ENCODE measurements at regions not wholly inside any gene's neighbourhood (a gene's known extent, or its start where the extent isn't known, plus 50 kb on each side); places are given as distances from the start of the nearest gene placed in this dataset.

DNA sequence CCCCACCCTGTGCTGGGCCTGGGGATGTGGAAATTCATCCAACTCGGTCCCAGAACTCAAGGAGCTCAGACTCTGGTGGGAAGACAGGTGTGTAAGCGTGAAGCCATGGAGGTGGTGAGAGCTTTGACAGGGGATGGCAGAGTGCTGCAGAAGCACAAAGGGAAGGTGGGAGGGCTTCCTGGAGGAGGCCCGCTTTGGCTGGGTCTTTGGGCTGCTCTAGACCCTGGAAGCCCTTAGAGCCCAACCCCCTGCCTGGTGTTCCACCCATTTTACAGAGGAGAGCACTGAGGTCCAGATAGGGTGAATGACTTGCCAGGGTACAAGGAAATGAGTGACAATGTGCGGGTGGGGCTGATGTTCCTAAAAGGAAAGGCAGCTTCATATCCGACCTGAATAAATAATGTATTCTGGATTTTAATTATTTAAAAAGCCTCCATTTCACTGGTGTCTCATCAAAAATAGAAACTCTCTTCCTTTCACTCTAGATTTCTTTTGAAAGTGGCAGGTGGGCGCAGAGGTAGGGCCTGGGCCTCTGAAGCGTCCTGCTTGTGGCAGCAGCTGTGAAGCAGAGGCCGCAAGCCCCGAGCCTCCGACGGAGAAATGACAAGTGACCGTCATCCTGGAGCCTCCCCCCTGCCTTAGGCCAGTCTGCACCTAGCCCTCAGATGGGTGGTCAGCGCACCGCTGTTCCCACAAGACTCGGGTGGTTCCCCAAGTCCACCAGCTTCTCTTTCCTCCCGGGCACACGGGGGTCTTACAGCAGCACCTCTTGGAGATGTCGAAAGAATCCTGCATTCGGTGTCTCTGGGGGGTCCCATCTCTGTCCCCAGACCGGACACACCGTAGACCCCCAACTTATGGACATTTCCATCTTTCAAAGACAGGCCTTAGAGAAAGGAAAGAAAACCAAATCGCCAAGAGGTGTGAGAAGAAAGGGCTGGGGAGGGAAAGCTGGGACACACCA lies 71.0 kb upstream of the TAF1B start:
- Mint-ChIP-seq H3K4me3 (no peak overlapping the region), H3K27me3 (peaks cover 2% of the 10 kb centered on the region), H3K36me3 (ENCODE audit: low read depth) (no peaks in the 10 kb centered on the region), H3K27ac (no peak overlapping the region), H3K4me1 (peaks cover 15% of the 10 kb centered on the region), H3K9me3 (no peaks in the 10 kb centered on the region)
- intact Hi-C loops (cut with micrococcal nuclease): no loop called here
- no peak for DNase-seq

DNA sequence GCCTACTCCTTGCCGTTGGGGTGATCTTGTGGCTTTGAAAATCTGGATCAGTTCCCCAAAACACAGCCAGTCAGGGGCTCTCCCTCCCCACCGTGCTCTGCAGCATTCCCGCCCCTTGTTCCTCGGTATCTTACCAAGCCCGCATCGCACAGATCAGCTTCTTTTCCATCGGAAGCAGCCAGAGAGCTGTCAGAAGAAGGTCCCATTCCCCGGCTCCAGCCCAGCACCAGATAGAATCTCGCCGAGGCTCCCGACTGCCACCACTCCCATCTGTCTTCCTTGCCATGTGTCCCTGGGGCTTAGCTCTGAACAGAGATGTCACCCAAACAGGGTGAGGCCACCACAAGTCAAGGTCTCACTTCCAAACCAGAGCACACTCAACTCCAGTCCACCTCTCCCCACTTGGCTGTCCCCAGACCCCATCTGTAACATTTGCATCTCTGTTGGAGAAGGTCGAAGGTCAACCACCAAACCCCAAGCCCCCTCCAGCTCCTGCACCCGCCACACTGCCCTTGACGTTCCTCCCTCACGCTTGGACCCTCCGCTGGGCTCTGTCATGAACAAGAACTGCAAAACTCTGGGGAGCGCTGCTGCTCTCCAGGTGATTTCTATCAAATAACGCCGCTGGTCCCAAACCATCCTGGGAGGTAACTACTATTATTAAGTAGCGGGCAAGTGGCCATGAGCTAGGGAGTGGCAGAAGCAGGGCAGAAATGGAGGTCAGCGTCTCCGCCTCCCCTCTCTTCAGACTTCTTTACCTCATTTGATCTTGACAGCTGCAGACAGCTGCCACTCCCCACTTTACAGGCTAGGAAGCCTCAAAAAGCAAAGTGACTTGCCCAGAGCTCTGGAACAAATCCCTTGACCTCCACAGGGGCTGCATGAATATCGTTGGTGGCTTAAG lies 70.0 kb upstream of the TAF1B start:
- no peak overlapping the region for H3K4me3 Mint-ChIP-seq
- H3K27me3 Mint-ChIP-seq: peaks cover under 1% of the 10 kb centered on the region
- H3K36me3 Mint-ChIP-seq (ENCODE audit: low read depth): no peaks in the 10 kb centered on the region
- intact Hi-C loops (cut with micrococcal nuclease): no loop called here
- H3K4me1 Mint-ChIP-seq: peaks cover 19% of the 10 kb centered on the region
- H3K27ac Mint-ChIP-seq: no peak overlapping the region
- DNase-seq: no peak
- H3K9me3 Mint-ChIP-seq: no peaks in the 10 kb centered on the region

- no peak overlapping the region for H3K27ac Mint-ChIP-seq
- no peaks in the 10 kb centered on the region for H3K36me3 Mint-ChIP-seq (ENCODE audit: low read depth)
- H3K27me3 Mint-ChIP-seq: no peaks in the 10 kb centered on the region
- peaks cover 25% of the 10 kb centered on the region for H3K4me1 Mint-ChIP-seq
- intact Hi-C loops (cut with micrococcal nuclease): no loop called here
- no peak for DNase-seq
- H3K9me3 Mint-ChIP-seq: no peaks in the 10 kb centered on the region
- no peak overlapping the region for H3K4me3 Mint-ChIP-seq
Measured at GRCh38 chr2:9773903-9774239, 69.4 kb upstream of the TAF1B start.

- DNase-seq: no peak
- peaks cover 26% of the 10 kb centered on the region for H3K4me1 Mint-ChIP-seq
- no peak overlapping the region for H3K4me3 Mint-ChIP-seq
- H3K27me3 Mint-ChIP-seq: no peaks in the 10 kb centered on the region
- no peaks in the 10 kb centered on the region for H3K36me3 Mint-ChIP-seq (ENCODE audit: low read depth)
- no peaks in the 10 kb centered on the region for H3K9me3 Mint-ChIP-seq
- intact Hi-C loops (cut with micrococcal nuclease): no loop called here
- no peak overlapping the region for H3K27ac Mint-ChIP-seq
Measured at GRCh38 chr2:9774266-9774665, 69.0 kb upstream of the TAF1B start.

DNA sequence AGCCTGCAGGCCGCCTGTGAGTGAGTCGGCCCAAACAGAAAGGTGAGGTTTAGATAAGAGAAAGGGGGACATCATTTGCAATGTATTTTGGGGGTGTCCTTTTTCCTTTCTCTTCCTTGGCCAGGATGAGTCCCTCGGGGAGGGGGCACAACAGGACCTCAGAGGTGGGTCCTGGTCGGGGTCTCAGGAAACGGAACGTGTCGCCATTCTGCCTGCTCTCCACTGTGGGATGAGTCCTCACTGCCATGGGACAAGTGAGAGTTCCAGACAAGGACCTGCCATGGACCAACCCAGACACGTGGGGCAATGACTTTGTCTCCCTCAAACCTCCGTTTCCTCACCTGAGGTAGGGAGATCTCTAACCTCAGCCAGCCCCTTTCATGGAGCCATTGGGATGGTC lies 67.9 kb upstream of the TAF1B start:
- H3K36me3 Mint-ChIP-seq (ENCODE audit: low read depth): no peaks in the 10 kb centered on the region
- H3K27me3 Mint-ChIP-seq: no peaks in the 10 kb centered on the region
- no peak overlapping the region for H3K27ac Mint-ChIP-seq
- no peak overlapping the region for H3K4me3 Mint-ChIP-seq
- peaks cover 25% of the 10 kb centered on the region for H3K4me1 Mint-ChIP-seq
- intact Hi-C loops (cut with micrococcal nuclease): no loop called here
- no peaks in the 10 kb centered on the region for H3K9me3 Mint-ChIP-seq
- no peak for DNase-seq

- Mint-ChIP-seq H3K27ac (no peak overlapping the region), H3K4me1 (peaks cover 29% of the 10 kb centered on the region), H3K4me3 (no peak overlapping the region), H3K9me3 (no peaks in the 10 kb centered on the region), H3K36me3 (ENCODE audit: low read depth) (no peaks in the 10 kb centered on the region), H3K27me3 (no peaks in the 10 kb centered on the region)
- no peak for DNase-seq
- intact Hi-C loops (cut with micrococcal nuclease): no loop called here
Measured at GRCh38 chr2:9775999-9776712, 67.1 kb upstream of the TAF1B start.

DNA sequence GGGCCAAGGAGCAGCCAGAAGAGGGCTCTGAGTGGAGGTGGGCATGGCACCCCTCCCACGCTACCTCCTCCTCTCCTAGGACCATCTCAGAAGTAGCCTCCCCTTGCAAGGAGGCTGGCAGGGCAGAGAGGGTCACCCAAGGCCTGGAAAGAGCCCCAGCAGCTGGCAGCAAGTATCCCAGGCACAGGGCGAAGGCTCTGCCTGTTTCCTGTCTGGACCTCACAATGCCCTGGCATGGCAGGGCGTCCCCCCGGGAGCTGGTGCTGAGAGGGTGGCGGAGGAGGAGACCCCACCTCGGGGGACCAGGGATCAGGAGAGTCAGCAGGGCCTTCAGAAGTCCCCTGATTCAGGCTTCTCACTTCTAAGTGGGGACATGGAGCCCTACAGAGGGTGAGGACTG lies 66.2 kb upstream of the TAF1B start:
- no peak overlapping the region for H3K4me3 Mint-ChIP-seq
- no peaks in the 10 kb centered on the region for H3K36me3 Mint-ChIP-seq (ENCODE audit: low read depth)
- intact Hi-C loops (cut with micrococcal nuclease): no loop called here
- H3K4me1 Mint-ChIP-seq: peaks cover 31% of the 10 kb centered on the region
- H3K9me3 Mint-ChIP-seq: no peaks in the 10 kb centered on the region
- DNase-seq: no peak
- H3K27ac Mint-ChIP-seq: no peak overlapping the region
- no peaks in the 10 kb centered on the region for H3K27me3 Mint-ChIP-seq

DNA sequence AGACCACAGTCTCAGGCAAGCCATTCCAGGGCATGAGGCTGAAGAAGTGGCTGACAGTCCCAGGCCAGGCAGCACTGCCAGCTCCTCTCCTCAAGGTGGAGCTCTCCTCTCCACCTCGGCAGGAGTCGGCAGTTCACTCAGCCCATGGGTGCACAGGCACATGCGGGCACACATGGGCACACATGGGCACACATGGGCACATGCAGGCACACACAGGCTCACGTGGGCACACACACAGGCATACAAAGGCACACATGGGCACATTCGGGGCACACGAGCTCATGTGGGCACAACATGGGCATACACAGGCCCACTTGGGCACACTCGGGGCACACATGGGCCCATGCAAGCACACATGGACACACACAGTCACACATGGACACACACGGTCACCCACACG lies 65.3 kb upstream of the TAF1B start:
- intact Hi-C loops (cut with micrococcal nuclease): no loop called here
- H3K36me3 Mint-ChIP-seq (ENCODE audit: low read depth): no peaks in the 10 kb centered on the region
- H3K27ac Mint-ChIP-seq: peak overlapping the region; percentile 58
- H3K27me3 Mint-ChIP-seq: no peaks in the 10 kb centered on the region
- no peak overlapping the region for H3K4me3 Mint-ChIP-seq
- no peaks in the 10 kb centered on the region for H3K9me3 Mint-ChIP-seq
- peaks cover 41% of the 10 kb centered on the region for H3K4me1 Mint-ChIP-seq
- DNase-seq: peak; percentile 70

- intact Hi-C loops (cut with micrococcal nuclease): no loop called here
- DNase-seq: no peak
- H3K9me3 Mint-ChIP-seq: no peaks in the 10 kb centered on the region
- no peak overlapping the region for H3K4me3 Mint-ChIP-seq
- H3K4me1 Mint-ChIP-seq: peaks cover 45% of the 10 kb centered on the region
- no peaks in the 10 kb centered on the region for H3K36me3 Mint-ChIP-seq (ENCODE audit: low read depth)
- H3K27ac Mint-ChIP-seq: peak overlapping the region; percentile 35
- H3K27me3 Mint-ChIP-seq: no peaks in the 10 kb centered on the region
Measured at GRCh38 chr2:9778471-9779316, 64.6 kb upstream of the TAF1B start.

DNA sequence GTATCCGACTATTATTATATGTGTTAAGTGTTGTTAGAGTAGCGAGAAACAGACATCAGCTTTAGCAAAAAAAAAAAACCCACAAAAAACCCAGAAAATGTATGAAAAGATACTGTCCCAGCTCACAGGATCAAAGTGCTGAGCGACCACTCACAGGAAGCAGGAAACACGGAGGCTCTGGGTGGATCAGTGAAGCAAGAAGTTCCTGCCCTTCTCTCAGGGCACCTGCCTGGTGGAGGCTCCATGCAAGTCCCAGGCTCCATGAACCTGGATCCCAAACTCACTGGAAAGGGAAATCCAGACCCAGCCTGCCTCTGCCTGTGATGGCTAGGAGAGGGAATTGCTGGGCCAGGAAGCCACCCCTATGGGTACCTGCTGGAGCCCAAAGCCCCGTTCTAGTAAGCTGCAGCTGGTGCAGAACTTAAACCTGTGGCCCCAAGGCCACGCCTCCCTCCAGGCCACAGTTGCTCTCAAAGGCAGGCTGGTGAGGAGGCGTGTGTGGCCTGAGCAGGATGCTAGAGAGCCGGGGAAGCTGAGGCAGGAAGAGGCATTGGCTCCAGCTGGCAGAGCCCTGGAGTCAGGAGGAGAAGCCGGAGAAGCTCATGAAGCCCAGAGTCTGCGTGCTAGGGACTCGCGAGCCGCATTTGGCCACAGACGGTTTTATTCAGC lies 63.5 kb upstream of the TAF1B start:
- H3K4me3 Mint-ChIP-seq: peak overlapping the region; percentile 58
- H3K9me3 Mint-ChIP-seq: peaks cover 4% of the 10 kb centered on the region
- intact Hi-C loops (cut with micrococcal nuclease): loop anchor here (1.0 kb wide), 1 partner anchor 9 kb away; no protein-coding TSS in a partner anchor
- peak overlapping the region; percentile 90 for H3K27ac Mint-ChIP-seq
- no peaks in the 10 kb centered on the region for H3K27me3 Mint-ChIP-seq
- DNase-seq: peak; percentile 86
- peaks cover 47% of the 10 kb centered on the region for H3K4me1 Mint-ChIP-seq
- H3K36me3 Mint-ChIP-seq (ENCODE audit: low read depth): no peaks in the 10 kb centered on the region

- Mint-ChIP-seq H3K27me3 (no peaks in the 10 kb centered on the region), H3K36me3 (ENCODE audit: low read depth) (no peaks in the 10 kb centered on the region), H3K9me3 (peaks cover 4% of the 10 kb centered on the region), H3K27ac (peak overlapping the region; percentile 90), H3K4me3 (peak overlapping the region; percentile 58), H3K4me1 (peaks cover 47% of the 10 kb centered on the region)
- intact Hi-C loops (cut with micrococcal nuclease): loop anchor here (1.0 kb wide), 1 partner anchor 10 kb away; no protein-coding TSS in a partner anchor
- peak; percentile 75 for DNase-seq
Measured at GRCh38 chr2:9780368-9781130, 62.7 kb upstream of the TAF1B start.

GRCh38 chr2:9781252-9781651 lies 62.0 kb upstream of the TAF1B start:
- DNase-seq: no peak
- Mint-ChIP-seq H3K4me1 (peaks cover 47% of the 10 kb centered on the region), H3K27me3 (no peaks in the 10 kb centered on the region), H3K27ac (peak overlapping the region; percentile 98), H3K4me3 (no peak overlapping the region), H3K36me3 (ENCODE audit: low read depth) (no peaks in the 10 kb centered on the region), H3K9me3 (peaks cover 4% of the 10 kb centered on the region)
- intact Hi-C loops (cut with micrococcal nuclease): no loop called here
